GM19351 (cell line): ENCODE measurements at regions not wholly inside any gene's neighbourhood (a gene's known extent, or its start where the extent isn't known, plus 50 kb on each side); places are given as distances from the start of the nearest gene placed in this dataset.
"Not testable (repeated sequence)": the region's sequence is repeated elsewhere in the genome, so short reads cannot be mapped to it uniquely, and the experiment has no call there.

Source experiments
- ATAC-seq: cut with Tn5 transposase; IDR thresholded peaks from one replicate; pipeline ENCODE4 v1.9.1; 2021; ENCODE audit warnings: mild to moderate bottlenecking, moderate library complexity; ENCODE audit not compliant: unreplicated experiment

GRCh38 chr18:42445359-42445758 lies 490.3 kb downstream of the PIK3C3 start:
- ATAC-seq, result no peak

GRCh38 chr18:42446195-42446594 lies 491.2 kb downstream of the PIK3C3 start:
- no peak for ATAC-seq

- ATAC-seq, result no peak
Observed at GRCh38 chr18:42447688-42448087, 492.7 kb downstream of the PIK3C3 start.

- ATAC-seq, result no peak
Observed at GRCh38 chr18:42458226-42458625, 503.2 kb downstream of the PIK3C3 start.

GRCh38 chr18:42459873-42460272 lies 504.8 kb downstream of the PIK3C3 start:
- no peak for ATAC-seq

- ATAC-seq, result no peak
Observed at GRCh38 chr18:42471885-42472284, 516.9 kb downstream of the PIK3C3 start.

GRCh38 chr18:42473611-42474010 lies 518.6 kb downstream of the PIK3C3 start:
- ATAC-seq, result no peak

GRCh38 chr18:42474577-42474976 lies 519.5 kb downstream of the PIK3C3 start:
- no peak for ATAC-seq

- ATAC-seq, result no peak
Observed at GRCh38 chr18:42475157-42475556, 520.1 kb downstream of the PIK3C3 start.

GRCh38 chr18:42477267-42477666 lies 522.2 kb downstream of the PIK3C3 start:
- ATAC-seq, result no peak

GRCh38 chr18:42480441-42480840 lies 525.4 kb downstream of the PIK3C3 start:
- no peak for ATAC-seq

- ATAC-seq, result no peak
Observed at GRCh38 chr18:42484648-42485047, 529.6 kb downstream of the PIK3C3 start.

- no peak for ATAC-seq
Observed at GRCh38 chr18:42486271-42486670, 531.2 kb downstream of the PIK3C3 start.

GRCh38 chr18:42508683-42509296 lies 553.8 kb downstream of the PIK3C3 start:
- no peak for ATAC-seq

GRCh38 chr18:42509750-42510415 lies 554.8 kb downstream of the PIK3C3 start:
- no peak for ATAC-seq

- ATAC-seq, result no peak
Observed at GRCh38 chr18:42510540-42510939, 555.5 kb downstream of the PIK3C3 start.

- ATAC-seq, result no peak
Observed at GRCh38 chr18:42513441-42513840, 558.4 kb downstream of the PIK3C3 start.

GRCh38 chr18:42514512-42514911 lies 559.5 kb downstream of the PIK3C3 start:
- no peak for ATAC-seq

- no peak for ATAC-seq
Observed at GRCh38 chr18:42517896-42518295, 562.9 kb downstream of the PIK3C3 start.

- ATAC-seq, result not testable (repeated sequence)
Observed at GRCh38 chr18:42518331-42518730, 563.3 kb downstream of the PIK3C3 start.

GRCh38 chr18:42520138-42520537 lies 565.1 kb downstream of the PIK3C3 start:
- ATAC-seq, result no peak

- ATAC-seq, result no peak
Observed at GRCh38 chr18:42525905-42526304, 570.9 kb downstream of the PIK3C3 start.

- ATAC-seq, result no peak
Observed at GRCh38 chr18:42527766-42528165, 572.7 kb downstream of the PIK3C3 start.
